NCI-H748 (cell line): ENCODE measurements at regions not wholly inside any gene's neighbourhood (a gene's known extent, or its start where the extent isn't known, plus 50 kb on each side); places are given as distances from the start of the nearest gene placed in this dataset.

Experiments used
- DNase-seq: peaks from one replicate; lab custom pipeline; 2025; ENCODE audit not compliant: unreplicated experiment; lab: John Stamatoyannopoulos, UW

- no peak for DNase-seq
These were observed 297.6 kb upstream of the SP8 start for GRCh38 chr7:21084286-21084685.

DNA sequence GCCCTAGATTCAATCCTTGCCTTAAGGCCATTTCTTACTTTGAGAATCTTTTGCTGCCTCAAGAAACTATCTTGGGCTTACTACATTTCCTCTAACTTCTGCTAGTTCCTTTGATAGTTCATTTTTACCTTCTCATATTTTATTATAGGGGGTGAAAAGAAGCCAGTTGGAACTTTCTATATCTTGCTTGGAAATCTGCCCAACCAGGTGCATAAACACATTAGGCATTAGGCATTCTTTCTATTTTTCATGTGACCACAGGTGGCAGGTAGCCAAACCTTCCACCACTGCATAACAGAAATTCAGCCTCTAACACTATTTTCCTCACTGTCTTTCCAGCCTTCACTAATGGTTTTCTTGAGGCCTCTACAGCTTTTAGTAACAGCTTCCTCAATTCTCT, 300.0 kb upstream of the SP8 start:
- DNase-seq = peak; percentile 78

DNA sequence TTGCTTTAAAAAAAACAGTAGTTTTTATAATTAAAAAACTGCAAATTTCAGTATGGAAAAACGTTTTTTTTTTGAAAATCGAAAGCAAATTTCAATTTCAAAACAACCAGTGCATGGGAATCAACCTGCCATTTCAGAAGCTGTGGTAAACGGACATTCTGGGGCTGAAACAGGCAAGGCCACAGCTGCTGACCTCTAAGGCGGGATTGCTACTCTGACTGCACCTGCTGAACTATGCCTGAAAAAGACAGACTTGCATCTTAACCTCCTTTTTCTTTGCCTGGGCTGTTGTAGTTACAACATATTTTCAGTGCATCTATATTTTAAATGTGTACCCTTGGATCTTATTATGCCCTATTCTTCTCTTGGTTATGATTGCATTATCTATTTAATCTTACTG, 303.0 kb upstream of the SP8 start:
- no peak for DNase-seq

DNA sequence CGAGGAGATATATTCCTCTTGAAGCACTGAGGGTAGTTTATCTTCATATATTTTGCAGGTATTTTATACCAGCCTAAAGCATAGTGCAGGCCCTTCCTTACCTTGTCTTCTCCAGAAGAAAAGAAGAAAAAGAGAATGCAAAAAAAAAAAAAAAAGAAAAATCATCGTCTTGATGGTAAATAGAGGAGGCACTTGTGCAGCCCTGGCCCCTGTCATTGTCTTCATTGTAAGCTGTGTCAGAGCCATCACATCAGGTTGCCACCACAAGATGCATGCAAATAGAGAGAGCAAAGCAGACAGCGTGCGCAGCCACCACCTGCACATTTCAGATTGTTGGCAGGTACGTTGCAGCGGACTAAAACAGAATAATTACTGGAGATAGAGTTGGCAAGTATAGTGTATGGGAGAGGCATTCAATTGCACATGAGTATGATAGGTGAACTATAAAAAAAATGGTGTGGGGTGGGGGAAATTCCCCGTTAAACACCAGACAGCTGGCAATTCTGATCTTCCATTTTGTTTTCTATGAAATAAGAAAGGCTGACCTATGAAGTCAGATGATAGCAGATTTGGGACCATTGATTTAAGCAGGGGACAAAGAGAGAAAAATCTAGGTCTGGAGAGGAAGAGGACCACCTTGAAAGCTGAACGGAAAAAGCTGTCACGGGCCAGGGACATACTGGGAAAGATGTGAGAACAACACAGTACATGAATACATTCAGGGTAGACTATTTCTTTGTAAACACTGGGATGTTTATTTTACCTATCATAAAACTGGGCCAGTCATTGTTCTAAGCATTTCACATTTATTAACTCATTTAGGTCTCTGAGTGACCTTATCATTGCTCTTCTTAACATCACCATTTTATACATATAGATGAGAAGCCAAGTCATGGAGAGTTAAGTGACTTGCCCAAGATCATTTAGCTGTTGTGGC, 306.3 kb upstream of the SP8 start:
- DNase-seq = peak; percentile 86

- no peak for DNase-seq
These were observed 307.9 kb upstream of the SP8 start for GRCh38 chr7:21094589-21094988.

- DNase-seq = no peak
These were observed 312.7 kb upstream of the SP8 start for GRCh38 chr7:21099432-21099831.

DNA sequence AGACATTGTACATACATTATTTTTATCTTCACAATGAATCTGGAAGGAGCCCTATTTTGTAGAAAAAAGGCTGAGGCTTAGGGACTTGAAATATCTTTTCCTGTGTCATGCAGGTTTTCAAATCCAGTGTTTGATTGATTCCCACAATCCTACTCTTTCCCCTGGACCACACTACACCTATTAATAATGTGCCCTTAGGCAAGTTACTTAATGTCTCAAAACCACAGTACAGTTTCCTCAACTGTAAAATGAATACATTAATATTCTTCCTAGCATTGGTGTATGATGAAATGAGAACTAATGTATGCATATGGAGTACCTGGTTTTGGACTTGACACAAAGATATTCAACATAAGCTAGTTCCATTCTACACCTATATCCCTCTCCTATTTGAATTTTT, 313.3 kb upstream of the SP8 start:
- no peak for DNase-seq

DNA sequence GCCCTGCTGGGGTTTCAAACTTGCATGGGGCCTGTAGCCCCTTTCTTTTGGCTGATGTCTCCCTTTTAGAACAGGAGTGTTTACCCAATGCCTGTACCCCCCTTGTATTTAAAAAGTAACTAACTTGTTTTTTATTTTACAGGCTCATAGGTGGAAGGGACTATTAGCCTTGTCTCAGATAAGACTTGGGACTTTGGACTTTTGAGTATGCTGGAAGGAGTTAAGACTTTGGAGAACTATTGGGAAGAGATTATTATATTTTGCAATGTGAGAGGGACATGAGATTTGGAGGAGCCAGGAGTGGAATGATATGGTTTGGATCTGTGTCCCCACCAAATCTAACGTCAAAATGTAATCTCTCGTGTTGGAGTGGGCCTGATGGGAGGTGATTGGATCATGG, 314.9 kb upstream of the SP8 start:
- no peak for DNase-seq

- no peak for DNase-seq
These were observed 316.9 kb upstream of the SP8 start for GRCh38 chr7:21103426-21104123.

GRCh38 chr7:21104124-21104500, 317.4 kb upstream of the SP8 start:
- no peak for DNase-seq

DNA sequence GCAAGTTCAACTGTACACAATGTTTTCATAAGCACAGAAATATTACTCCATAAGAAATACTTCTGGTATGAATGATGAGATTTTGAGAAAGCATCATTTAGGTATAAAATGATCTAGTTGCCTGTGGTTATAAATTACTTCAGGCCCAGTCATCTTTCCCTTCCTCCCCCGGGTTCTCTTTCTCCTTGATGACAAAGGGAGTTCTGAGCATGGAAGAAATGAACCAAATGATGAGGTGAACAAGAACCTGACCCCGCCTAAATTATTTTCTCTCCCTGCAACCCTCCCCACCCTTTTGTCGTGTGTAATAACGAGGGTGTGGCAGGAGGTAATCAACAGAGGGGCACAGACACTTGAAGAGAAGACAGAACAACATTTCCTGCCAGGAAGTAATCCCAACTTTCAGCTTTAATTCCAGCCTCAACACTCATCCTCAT, 319.6 kb upstream of the SP8 start:
- peak; percentile 70 for DNase-seq

- DNase-seq = no peak
These were observed 320.4 kb upstream of the SP8 start for GRCh38 chr7:21107101-21107500.

DNA sequence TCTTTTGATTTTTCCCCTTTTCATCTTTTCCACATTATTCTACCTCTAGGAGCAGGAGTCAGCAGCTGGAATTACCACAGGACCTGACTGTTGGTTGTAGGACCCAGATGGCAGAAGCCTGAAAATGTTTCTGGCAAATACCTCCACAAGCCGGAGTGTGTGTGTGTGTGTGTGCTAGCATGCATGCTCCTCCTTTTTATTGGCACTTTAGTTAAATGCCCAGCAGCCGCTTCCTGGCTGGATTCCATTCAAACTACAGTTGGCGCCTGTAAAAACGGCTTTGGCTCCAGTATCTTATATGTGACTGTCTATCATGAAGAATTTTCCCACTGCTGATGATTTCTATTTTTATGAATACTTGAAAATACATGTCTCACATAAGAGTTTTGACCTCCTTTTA, 319.7 kb upstream of the SP4 start:
- DNase-seq = peak; percentile 74

DNA sequence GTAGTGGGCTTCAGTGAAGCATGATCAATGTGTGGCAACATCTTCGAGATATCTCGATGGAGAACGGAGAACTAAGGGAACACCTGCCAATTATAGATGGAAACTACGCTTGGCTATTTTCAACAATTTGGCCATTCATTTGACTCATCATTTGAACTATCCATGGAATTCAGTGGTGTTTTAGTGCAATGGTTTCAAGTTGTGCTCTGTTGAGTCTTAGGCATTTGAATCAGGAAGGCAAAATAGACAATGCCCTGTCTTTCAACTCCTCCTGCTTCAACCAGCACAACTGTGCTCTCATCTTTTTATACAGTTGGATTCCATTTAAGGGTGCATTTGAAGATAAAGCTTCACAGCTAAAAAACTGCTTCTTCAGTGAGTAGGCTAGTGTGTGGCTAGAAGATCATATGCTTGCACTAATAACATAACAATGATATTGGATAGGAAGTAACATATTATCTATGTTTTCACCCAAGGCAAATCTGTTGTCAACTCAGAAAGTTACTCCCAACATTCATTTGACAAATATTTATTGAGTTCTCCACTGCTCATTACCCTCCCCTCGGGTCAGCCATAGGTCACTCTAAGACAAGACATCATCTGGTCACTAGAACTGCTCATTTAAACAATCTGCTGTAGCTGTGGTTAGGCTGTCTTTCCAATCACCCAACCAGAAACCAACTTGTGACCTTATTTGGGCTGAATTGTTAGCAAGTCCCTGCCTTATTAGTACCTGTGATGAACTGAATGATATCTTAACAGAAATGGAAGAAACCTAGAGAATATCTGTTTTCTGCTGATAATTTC, 314.1 kb upstream of the SP4 start:
- DNase-seq = no peak

DNA sequence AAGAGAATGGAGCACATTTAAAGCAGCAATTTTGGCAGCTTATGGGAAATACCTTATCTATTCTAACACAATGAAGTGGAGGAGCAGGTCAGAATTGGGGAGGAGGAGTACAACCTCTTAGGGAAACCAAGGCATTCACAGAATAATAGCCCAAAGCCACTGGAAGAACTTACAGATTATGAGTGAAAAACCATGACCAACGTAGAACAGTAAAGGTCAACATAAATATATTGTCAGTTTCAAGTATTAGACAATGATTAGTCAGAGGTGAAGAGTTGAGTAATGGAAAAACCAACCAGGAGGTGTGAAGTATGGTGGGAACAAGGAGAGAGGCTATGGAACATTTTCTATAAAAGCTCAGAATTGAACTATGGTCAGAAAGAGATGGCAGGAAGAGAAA, 304.3 kb upstream of the SP4 start:
- DNase-seq = no peak

- DNase-seq = no peak
These were observed 302.6 kb upstream of the SP4 start for GRCh38 chr7:21125297-21125696.

DNA sequence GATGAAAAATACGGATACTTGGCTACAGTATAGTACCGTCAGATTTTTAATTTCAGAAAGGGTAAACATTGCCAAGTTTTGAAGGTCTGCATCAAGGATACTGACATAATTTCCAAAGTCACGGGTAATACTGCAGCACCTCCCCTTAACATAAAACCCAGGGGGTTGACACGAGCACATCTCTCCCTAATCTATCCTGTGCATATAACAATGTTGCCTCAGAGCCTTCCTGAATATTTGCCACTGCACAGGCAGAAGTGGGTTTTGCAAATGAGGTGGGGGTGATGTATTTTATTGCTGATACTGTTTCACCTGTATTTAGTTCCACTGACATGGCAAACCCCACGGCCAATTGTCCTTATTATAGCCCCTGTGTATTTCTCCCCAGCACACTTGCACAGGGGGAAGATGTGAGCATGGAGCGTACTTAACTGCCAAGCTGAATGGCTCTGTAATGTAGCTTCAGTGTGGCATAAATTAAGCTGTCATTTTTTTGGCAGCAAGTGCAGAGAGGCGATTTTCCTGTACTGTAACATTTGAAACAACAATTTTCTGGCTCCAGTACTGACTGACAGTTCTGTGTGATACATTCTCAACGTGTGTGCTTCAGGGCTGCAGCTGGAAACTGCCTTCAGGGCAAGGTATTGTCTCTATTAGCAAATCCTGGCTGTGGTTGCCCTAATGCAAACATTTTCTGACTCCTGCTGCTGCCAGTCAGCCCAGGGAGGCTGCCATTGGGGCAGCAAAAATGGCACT, 299.6 kb upstream of the SP4 start:
- DNase-seq = peak; percentile 76

- DNase-seq = no peak
These were observed 296.0 kb upstream of the SP4 start for GRCh38 chr7:21131897-21132296.

- peak; percentile 15 for DNase-seq
These were observed 293.3 kb upstream of the SP4 start for GRCh38 chr7:21134631-21135030.

- DNase-seq = no peak
These were observed 292.4 kb upstream of the SP4 start for GRCh38 chr7:21135437-21135836.

- DNase-seq = no peak
These were observed 290.2 kb upstream of the SP4 start for GRCh38 chr7:21137640-21138039.
